GM23338 (cell line): ENCODE measurements at regions not wholly inside any gene's neighbourhood (a gene's known extent, or its start where the extent isn't known, plus 50 kb on each side); places are given as distances from the start of the nearest gene placed in this dataset.

Source experiments
- CREB1 ChIP-seq: fragments of 250-450 bp; sonication (Bioruptor Pico); IDR thresholded peaks from 2 replicates; pipeline ENCODE4 v1.5.0; 2020; ENCODE audit warnings: low read depth, mild to moderate bottlenecking, moderate library complexity
- EZH2 ChIP-seq: fragments of 200-600 bp; sonication (generic); IDR thresholded peaks from one replicate; pipeline ENCODE4 v1.8.0; 2017; ENCODE audit warnings: antibody characterized with exemption, mild to moderate bottlenecking, low read depth; ENCODE audit not compliant: unreplicated experiment
- EZH2phosphoT487 ChIP-seq: fragments of 200-600 bp; sonication (generic); IDR thresholded peaks from one replicate; pipeline ENCODE4 v1.8.1; 2018; ENCODE audit warnings: antibody characterized with exemption; ENCODE audit not compliant: unreplicated experiment
- JUNB ChIP-seq: IDR thresholded peaks from one replicate; pipeline ENCODE4 v1.6.1; 2016; ENCODE audit warnings: antibody characterized with exemption; ENCODE audit not compliant: unreplicated experiment
- NANOG ChIP-seq: IDR thresholded peaks from 2 replicates; pipeline ENCODE4 v1.6.1; 2016; ENCODE audit warnings: antibody characterized with exemption, borderline replicate concordance
- POLR2AphosphoS5 ChIP-seq: IDR thresholded peaks from 2 replicates; pipeline ENCODE4 v1.6.1; 2016; ENCODE audit warnings: antibody characterized with exemption, low read depth
- STAT1 ChIP-seq: IDR thresholded peaks from one replicate; pipeline ENCODE4 v1.6.1; 2016; ENCODE audit warnings: antibody characterized with exemption; ENCODE audit not compliant: unreplicated experiment
- ZNF114 ChIP-seq: fragments of 250-450 bp; sonication (Bioruptor Pico); IDR thresholded peaks from 2 replicates; pipeline ENCODE4 v1.5.0; 2020; ENCODE audit warnings: mild to moderate bottlenecking, moderate library complexity
- ZNF331 ChIP-seq: fragments of 250-450 bp; sonication (Bioruptor Pico); IDR thresholded peaks from 2 replicates; pipeline ENCODE4 v1.5.0; 2020; ENCODE audit warnings: low read depth, mild to moderate bottlenecking, moderate library complexity
- TF ChIP-seq, protein P1 (sequence below), 2 experiments: fragments of 200-600 bp in 1 of 2; sonication (generic) in 1 of 2; conservative IDR thresholded peaks; 2 replicates each; pipeline versions ENCODE4 v1.5.1 to v1.6.1; 2016 to 2017; ENCODE audit warnings: antibody characterized with exemption in 2 of 2, low read depth in 2 of 2, mild to moderate bottlenecking in 2 of 2, moderate library complexity in 1 of 2
- TF ChIP-seq, protein P2 (sequence below): IDR thresholded peaks from one replicate; pipeline ENCODE4 v1.6.1; 2018; ENCODE audit warnings: antibody characterized with exemption; ENCODE audit not compliant: unreplicated experiment
- TF ChIP-seq, protein P3 (sequence below): IDR thresholded peaks from 2 replicates; pipeline ENCODE4 v1.6.1; 2016; ENCODE audit warnings: antibody characterized with exemption
- TF ChIP-seq, protein P4 (sequence below): fragments of 250-450 bp; sonication (Bioruptor Pico); IDR thresholded peaks from 2 replicates; pipeline ENCODE4 v1.5.0; 2020; ENCODE audit warnings: mild to moderate bottlenecking, moderate library complexity

DNA sequence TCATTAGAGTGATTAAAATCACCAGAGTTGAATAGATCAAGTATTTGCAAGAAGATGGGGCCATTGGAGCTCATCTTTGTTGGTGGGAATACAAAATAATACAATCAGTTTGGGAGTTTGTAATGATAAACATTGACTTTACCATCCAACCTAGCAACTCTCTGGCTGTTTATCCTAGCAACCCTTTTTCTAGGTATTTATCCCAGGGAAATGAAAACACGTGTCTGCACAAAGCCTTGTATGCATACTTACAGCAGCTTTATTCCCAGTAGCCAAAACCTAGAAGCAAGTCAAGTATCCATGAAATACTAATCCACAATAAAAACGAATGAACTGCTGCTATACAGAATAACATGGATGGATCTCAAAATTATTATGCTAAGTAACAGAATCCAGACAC is 152.7 kb upstream of the DAB2 start:
- TF ChIP-seq, protein P1, sequence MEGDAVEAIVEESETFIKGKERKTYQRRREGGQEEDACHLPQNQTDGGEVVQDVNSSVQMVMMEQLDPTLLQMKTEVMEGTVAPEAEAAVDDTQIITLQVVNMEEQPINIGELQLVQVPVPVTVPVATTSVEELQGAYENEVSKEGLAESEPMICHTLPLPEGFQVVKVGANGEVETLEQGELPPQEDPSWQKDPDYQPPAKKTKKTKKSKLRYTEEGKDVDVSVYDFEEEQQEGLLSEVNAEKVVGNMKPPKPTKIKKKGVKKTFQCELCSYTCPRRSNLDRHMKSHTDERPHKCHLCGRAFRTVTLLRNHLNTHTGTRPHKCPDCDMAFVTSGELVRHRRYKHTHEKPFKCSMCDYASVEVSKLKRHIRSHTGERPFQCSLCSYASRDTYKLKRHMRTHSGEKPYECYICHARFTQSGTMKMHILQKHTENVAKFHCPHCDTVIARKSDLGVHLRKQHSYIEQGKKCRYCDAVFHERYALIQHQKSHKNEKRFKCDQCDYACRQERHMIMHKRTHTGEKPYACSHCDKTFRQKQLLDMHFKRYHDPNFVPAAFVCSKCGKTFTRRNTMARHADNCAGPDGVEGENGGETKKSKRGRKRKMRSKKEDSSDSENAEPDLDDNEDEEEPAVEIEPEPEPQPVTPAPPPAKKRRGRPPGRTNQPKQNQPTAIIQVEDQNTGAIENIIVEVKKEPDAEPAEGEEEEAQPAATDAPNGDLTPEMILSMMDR (conservative IDR thresholded peaks at IDR 0.05; ENCODE audit: low read depth in 2 of 2): no peak
- TF ChIP-seq, protein P2, sequence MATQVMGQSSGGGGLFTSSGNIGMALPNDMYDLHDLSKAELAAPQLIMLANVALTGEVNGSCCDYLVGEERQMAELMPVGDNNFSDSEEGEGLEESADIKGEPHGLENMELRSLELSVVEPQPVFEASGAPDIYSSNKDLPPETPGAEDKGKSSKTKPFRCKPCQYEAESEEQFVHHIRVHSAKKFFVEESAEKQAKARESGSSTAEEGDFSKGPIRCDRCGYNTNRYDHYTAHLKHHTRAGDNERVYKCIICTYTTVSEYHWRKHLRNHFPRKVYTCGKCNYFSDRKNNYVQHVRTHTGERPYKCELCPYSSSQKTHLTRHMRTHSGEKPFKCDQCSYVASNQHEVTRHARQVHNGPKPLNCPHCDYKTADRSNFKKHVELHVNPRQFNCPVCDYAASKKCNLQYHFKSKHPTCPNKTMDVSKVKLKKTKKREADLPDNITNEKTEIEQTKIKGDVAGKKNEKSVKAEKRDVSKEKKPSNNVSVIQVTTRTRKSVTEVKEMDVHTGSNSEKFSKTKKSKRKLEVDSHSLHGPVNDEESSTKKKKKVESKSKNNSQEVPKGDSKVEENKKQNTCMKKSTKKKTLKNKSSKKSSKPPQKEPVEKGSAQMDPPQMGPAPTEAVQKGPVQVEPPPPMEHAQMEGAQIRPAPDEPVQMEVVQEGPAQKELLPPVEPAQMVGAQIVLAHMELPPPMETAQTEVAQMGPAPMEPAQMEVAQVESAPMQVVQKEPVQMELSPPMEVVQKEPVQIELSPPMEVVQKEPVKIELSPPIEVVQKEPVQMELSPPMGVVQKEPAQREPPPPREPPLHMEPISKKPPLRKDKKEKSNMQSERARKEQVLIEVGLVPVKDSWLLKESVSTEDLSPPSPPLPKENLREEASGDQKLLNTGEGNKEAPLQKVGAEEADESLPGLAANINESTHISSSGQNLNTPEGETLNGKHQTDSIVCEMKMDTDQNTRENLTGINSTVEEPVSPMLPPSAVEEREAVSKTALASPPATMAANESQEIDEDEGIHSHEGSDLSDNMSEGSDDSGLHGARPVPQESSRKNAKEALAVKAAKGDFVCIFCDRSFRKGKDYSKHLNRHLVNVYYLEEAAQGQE: no peak
- TF ChIP-seq JUNB (no peak), NANOG (no peak), EZH2 (no peak), CREB1 (CRISPR knock-in tag) (no peak), STAT1 (no peak), POLR2AphosphoS5 (no peak), EZH2phosphoT487 (no peak), ZNF114 (CRISPR knock-in tag) (no peak), ZNF331 (CRISPR knock-in tag) (no peak)
- TF ChIP-seq, protein P3, sequence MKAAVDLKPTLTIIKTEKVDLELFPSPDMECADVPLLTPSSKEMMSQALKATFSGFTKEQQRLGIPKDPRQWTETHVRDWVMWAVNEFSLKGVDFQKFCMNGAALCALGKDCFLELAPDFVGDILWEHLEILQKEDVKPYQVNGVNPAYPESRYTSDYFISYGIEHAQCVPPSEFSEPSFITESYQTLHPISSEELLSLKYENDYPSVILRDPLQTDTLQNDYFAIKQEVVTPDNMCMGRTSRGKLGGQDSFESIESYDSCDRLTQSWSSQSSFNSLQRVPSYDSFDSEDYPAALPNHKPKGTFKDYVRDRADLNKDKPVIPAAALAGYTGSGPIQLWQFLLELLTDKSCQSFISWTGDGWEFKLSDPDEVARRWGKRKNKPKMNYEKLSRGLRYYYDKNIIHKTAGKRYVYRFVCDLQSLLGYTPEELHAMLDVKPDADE: no peak
- TF ChIP-seq, protein P4, sequence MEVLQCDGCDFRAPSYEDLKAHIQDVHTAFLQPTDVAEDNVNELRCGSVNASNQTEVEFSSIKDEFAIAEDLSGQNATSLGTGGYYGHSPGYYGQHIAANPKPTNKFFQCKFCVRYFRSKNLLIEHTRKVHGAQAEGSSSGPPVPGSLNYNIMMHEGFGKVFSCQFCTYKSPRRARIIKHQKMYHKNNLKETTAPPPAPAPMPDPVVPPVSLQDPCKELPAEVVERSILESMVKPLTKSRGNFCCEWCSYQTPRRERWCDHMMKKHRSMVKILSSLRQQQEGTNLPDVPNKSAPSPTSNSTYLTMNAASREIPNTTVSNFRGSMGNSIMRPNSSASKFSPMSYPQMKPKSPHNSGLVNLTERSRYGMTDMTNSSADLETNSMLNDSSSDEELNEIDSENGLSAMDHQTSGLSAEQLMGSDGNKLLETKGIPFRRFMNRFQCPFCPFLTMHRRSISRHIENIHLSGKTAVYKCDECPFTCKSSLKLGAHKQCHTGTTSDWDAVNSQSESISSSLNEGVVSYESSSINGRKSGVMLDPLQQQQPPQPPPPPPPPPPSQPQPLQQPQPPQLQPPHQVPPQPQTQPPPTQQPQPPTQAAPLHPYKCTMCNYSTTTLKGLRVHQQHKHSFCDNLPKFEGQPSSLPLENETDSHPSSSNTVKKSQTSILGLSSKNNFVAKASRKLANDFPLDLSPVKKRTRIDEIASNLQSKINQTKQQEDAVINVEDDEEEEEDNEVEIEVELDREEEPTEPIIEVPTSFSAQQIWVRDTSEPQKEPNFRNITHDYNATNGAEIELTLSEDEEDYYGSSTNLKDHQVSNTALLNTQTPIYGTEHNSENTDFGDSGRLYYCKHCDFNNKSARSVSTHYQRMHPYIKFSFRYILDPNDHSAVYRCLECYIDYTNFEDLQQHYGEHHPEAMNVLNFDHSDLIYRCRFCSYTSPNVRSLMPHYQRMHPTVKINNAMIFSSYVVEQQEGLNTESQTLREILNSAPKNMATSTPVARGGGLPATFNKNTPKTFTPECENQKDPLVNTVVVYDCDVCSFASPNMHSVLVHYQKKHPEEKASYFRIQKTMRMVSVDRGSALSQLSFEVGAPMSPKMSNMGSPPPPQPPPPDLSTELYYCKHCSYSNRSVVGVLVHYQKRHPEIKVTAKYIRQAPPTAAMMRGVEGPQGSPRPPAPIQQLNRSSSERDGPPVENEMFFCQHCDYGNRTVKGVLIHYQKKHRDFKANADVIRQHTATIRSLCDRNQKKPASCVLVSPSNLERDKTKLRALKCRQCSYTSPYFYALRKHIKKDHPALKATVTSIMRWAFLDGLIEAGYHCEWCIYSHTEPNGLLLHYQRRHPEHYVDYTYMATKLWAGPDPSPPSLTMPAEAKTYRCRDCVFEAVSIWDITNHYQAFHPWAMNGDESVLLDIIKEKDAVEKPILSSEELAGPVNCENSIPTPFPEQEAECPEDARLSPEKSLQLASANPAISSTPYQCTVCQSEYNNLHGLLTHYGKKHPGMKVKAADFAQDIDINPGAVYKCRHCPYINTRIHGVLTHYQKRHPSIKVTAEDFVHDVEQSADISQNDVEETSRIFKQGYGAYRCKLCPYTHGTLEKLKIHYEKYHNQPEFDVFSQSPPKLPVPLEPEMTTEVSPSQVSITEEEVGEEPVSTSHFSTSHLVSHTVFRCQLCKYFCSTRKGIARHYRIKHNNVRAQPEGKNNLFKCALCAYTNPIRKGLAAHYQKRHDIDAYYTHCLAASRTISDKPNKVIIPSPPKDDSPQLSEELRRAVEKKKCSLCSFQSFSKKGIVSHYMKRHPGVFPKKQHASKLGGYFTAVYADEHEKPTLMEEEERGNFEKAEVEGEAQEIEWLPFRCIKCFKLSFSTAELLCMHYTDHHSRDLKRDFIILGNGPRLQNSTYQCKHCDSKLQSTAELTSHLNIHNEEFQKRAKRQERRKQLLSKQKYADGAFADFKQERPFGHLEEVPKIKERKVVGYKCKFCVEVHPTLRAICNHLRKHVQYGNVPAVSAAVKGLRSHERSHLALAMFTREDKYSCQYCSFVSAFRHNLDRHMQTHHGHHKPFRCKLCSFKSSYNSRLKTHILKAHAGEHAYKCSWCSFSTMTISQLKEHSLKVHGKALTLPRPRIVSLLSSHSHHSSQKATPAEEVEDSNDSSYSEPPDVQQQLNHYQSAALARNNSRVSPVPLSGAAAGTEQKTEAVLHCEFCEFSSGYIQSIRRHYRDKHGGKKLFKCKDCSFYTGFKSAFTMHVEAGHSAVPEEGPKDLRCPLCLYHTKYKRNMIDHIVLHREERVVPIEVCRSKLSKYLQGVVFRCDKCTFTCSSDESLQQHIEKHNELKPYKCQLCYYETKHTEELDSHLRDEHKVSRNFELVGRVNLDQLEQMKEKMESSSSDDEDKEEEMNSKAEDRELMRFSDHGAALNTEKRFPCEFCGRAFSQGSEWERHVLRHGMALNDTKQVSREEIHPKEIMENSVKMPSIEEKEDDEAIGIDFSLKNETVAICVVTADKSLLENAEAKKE (CRISPR knock-in tag): no peak
